ENCODE measurements at regions not wholly inside any gene's neighbourhood (a gene's known extent, or its start where the extent isn't known, plus 50 kb on each side); places are given as distances from the start of the nearest gene placed in this dataset.
"Not testable (repeated sequence)": the region's sequence is repeated elsewhere in the genome, so short reads cannot be mapped to it uniquely, and the experiment has no call there.

DNA sequence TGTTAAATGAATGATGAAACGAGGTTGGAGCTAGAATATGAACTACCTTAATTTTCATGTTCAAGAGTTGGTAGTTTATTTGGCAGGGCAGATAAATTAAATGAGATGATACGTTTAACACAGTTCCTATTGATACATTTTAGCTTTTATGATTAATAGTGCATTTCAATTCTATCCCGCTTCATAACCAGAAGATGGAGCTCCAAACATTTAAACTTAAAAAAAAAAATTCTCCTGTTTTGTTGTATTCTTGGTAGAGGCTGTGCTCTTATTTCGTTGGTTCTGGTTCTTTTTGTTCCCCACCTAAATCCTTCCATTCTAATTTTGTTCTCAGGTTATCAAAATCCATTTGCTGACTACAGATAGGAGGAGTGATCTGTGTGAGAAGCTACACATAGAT, 71.8 kb upstream of the PTPN13 start:
- peak; percentile 40 for DNase-seq (ENCODE audit: low read depth)
- H3K4me3 ChIP-seq (ENCODE audit: low read depth, low read length), result no peak overlapping the region
- TF ChIP-seq, protein P1, sequence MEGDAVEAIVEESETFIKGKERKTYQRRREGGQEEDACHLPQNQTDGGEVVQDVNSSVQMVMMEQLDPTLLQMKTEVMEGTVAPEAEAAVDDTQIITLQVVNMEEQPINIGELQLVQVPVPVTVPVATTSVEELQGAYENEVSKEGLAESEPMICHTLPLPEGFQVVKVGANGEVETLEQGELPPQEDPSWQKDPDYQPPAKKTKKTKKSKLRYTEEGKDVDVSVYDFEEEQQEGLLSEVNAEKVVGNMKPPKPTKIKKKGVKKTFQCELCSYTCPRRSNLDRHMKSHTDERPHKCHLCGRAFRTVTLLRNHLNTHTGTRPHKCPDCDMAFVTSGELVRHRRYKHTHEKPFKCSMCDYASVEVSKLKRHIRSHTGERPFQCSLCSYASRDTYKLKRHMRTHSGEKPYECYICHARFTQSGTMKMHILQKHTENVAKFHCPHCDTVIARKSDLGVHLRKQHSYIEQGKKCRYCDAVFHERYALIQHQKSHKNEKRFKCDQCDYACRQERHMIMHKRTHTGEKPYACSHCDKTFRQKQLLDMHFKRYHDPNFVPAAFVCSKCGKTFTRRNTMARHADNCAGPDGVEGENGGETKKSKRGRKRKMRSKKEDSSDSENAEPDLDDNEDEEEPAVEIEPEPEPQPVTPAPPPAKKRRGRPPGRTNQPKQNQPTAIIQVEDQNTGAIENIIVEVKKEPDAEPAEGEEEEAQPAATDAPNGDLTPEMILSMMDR (conservative IDR thresholded peaks at IDR 0.05; ENCODE audit: low read depth, low read length), result peak; percentile 48

DNA sequence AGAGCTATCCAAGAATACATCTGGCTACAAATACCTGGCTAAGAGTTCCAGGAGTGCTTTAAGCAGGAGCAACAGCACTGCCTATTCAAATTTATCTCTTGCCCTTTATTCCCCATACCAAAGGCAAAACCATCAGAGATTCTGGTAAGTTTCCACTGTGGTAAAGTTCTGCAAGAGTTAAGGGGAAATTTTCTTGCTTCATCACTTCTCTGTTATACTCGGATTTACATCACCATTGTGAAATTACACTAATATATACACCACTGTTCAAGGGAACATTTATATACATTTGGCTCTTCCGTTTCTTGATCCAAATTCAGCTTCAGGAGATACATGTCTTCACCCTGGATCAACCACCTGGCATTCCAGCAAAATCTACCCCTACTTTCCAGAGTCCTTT, 70.8 kb upstream of the PTPN13 start:
- TF ChIP-seq, protein P1 (conservative IDR thresholded peaks at IDR 0.05; ENCODE audit: low read depth, low read length), result no peak
- no peak for DNase-seq (ENCODE audit: low read depth)
- H3K4me3 ChIP-seq (ENCODE audit: low read depth, low read length), result no peak overlapping the region

DNA sequence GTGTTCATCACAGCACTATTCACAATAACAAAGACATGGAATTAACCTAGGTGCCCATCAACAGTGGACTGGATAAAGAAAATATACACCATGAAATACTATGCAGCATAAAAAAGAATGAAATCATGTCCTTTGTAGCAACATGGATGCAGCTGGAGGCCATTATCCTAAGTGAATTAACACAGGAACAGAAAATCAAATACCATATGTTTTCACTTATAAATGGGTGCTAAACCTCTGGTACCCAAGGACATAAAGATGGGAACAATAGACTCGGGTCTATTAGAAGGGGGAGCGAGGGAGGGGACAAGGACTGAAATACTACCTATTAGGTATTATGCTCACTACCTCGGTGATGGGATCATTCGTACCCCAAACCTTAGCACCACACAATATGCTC, 66.4 kb upstream of the PTPN13 start:
- H3K4me3 ChIP-seq (ENCODE audit: low read depth, low read length), result not testable (repeated sequence)

DNA sequence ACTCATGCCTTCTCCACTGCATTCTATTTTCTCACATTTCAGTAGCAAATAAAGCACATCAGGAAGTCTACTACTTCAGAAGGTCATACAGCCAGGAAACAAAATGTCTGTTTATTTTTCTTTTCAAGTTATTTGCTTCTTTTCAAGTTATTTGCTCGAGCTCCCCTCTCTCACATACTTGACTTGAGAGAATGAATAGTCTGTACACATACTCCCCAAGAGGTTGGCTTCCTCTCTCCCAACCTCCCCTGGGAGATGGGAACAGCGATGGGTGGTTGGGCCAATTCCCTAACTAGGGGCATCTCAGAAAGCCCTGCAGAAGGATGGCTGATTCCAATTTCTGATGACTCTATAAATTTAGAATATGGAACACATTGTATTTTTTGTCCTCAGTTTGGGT, 64.7 kb upstream of the PTPN13 start:
- TF ChIP-seq, protein P1 (conservative IDR thresholded peaks at IDR 0.05; ENCODE audit: low read depth, low read length), result no peak
- no peak overlapping the region for H3K4me3 ChIP-seq (ENCODE audit: low read depth, low read length)
- DNase-seq (ENCODE audit: low read depth), result no peak

More for the DNA sequence above, 66.4 kb upstream of the PTPN13 start:
- DNase-seq (ENCODE audit: low read depth), result not testable (repeated sequence)

DNA sequence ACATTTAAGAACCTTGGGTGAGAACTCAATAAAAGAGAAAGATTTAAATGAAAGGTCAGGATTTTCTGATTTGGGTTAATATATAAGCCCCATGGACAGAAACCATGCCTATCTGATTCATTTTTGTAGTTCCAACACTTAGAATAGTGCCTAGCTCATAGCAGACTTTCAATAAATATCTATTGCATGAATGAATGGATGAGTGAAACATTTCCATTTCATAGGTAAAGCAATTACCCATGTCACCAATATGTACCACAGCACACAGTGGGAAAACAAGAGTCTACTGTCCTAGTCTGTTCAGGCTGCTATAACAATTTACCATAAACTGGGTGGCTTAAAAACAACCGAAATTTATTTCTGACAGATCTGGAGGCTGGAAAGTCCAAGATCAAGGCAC, 63.9 kb upstream of the PTPN13 start:
- no peak for DNase-seq (ENCODE audit: low read depth)
- no peak overlapping the region for H3K4me3 ChIP-seq (ENCODE audit: low read depth, low read length)
- TF ChIP-seq, protein P1 (conservative IDR thresholded peaks at IDR 0.05; ENCODE audit: low read depth, low read length), result no peak

DNA sequence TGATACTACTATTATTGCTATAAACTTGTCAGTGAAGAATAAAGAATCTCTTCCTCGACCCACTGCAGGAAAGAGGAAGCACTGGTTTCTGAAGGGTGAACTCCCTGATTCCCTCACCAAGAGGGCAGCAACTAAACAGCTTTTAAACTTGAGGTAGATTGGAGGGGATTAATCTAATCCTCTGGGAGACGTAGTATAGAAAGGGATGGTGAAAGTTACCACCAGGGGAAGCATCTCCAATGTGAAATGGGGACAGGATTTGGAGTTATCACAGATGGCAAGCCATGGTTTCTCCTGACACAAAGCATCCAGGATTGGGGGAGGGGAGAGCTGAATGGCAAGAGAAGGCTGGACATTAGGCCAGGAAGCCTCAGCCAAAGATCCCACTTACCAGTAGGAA, 62.7 kb upstream of the PTPN13 start:
- TF ChIP-seq, protein P1 (conservative IDR thresholded peaks at IDR 0.05; ENCODE audit: low read depth, low read length), result no peak
- no peak for DNase-seq (ENCODE audit: low read depth)

DNA sequence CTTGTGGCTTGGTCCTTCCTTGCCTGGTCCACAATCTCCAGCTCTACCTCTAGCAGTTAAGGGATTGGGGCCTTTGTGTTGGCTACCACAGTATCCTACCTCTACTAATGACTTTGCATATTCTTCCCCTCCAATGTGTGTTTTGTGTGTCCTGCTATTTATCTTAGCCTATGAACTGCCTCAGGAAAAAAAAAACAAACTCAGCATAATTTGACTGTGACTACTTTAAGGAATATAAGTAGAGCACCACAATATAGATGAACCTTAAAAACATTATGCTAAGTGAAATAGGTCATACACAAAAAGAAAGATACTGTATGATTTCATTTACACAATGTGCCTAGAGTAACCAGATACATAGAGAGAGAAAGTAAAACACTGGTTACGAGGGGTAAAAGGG, 61.3 kb upstream of the PTPN13 start:
- TF ChIP-seq, protein P1 (conservative IDR thresholded peaks at IDR 0.05; ENCODE audit: low read depth, low read length), result no peak
- no peak for DNase-seq (ENCODE audit: low read depth)
- H3K4me3 ChIP-seq (ENCODE audit: low read depth, low read length), result no peak overlapping the region

More for the DNA sequence above, 62.7 kb upstream of the PTPN13 start:
- no peak overlapping the region for H3K4me3 ChIP-seq (ENCODE audit: low read depth, low read length)

DNA sequence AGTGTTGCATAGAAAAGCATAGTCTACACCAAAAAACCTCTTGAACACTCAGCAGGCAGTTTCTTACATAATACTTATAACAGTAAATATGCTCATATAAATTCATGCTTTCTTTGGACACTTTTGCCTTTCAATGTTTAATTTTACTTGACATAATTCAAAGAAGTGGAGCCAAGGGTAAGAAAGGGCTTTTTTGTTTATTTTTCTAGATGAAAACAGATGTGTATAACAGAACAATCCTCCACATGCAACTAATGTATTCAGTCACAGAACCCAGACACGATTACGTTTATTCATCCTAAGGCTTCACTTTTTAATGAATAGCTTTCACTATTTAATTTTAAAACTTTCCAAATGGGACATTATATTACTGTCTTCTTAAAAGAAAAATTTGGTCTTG, 58.0 kb upstream of the PTPN13 start:
- H3K4me3 ChIP-seq (ENCODE audit: low read depth, low read length), result no peak overlapping the region
- TF ChIP-seq, protein P1 (conservative IDR thresholded peaks at IDR 0.05; ENCODE audit: low read depth, low read length), result no peak
- DNase-seq (ENCODE audit: low read depth), result peak; percentile 33

All from choroid plexus epithelial cell (primary cell).